ENCODE measurements at regions not wholly inside any gene's neighbourhood (a gene's known extent, or its start where the extent isn't known, plus 50 kb on each side); places are given as distances from the start of the nearest gene placed in this dataset.
"Not testable (repeated sequence)": the region's sequence is repeated elsewhere in the genome, so short reads cannot be mapped to it uniquely, and the experiment has no call there.

DNA sequence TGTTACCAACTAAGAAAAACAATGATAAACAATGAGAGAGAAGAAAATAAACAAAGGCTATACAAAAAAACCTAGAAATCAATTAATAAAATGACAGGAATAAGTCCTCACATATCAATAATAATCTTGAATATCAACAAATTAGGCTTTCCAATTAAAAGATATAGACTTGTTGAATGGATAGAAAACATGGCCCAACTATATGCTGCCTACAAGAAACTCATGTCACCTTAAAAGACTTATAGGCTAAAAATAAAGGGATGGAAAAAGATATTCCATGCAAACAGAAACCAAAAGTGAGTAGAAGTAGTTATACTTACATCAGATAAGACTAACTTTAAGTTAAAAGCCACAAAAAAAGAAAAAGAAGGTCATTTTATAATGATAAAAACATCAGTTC, 183.9 kb downstream of the MYRFL start:
- Mint-ChIP-seq H3K9me3 (peaks cover 13% of the 10 kb centered on the region), H3K4me1 (peaks cover 5% of the 10 kb centered on the region), H3K36me3 (ENCODE audit: low read depth) (peaks cover 11% of the 10 kb centered on the region), H3K27ac (ENCODE audit: unreplicated experiment) (no peak overlapping the region), H3K4me3 (no peak overlapping the region), H3K27me3 (ENCODE audit: low read depth) (no peaks in the 10 kb centered on the region)
- no peak for DNase-seq (ENCODE audit: low read depth, low spot score)
- TF ChIP-seq, protein P1, sequence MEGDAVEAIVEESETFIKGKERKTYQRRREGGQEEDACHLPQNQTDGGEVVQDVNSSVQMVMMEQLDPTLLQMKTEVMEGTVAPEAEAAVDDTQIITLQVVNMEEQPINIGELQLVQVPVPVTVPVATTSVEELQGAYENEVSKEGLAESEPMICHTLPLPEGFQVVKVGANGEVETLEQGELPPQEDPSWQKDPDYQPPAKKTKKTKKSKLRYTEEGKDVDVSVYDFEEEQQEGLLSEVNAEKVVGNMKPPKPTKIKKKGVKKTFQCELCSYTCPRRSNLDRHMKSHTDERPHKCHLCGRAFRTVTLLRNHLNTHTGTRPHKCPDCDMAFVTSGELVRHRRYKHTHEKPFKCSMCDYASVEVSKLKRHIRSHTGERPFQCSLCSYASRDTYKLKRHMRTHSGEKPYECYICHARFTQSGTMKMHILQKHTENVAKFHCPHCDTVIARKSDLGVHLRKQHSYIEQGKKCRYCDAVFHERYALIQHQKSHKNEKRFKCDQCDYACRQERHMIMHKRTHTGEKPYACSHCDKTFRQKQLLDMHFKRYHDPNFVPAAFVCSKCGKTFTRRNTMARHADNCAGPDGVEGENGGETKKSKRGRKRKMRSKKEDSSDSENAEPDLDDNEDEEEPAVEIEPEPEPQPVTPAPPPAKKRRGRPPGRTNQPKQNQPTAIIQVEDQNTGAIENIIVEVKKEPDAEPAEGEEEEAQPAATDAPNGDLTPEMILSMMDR (conservative IDR thresholded peaks at IDR 0.05): no peak

DNA sequence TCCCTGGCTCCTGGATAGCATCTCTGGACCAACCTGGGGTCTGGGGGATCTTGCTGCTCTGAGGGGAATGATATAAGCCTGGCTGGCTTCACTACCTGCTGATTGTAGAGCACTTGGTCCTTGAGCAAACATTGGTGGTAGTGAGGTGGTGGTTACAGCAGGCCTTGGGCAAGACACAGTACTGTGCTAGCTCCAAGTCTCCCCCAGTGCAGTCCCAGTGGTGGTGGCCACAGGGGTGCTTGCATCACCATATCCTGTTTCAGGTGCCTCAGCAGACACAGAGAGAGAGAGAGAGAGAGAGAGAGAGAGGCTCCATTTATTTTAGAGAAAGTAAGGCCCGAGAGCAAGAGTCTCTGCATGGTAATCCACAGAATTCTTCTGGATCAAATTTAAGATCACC, 186.3 kb downstream of the MYRFL start:
- Mint-ChIP-seq H3K9me3 (peaks cover 13% of the 10 kb centered on the region), H3K4me3 (no peak overlapping the region), H3K4me1 (peaks cover 5% of the 10 kb centered on the region), H3K27me3 (ENCODE audit: low read depth) (no peaks in the 10 kb centered on the region), H3K36me3 (ENCODE audit: low read depth) (peaks cover 11% of the 10 kb centered on the region), H3K27ac (ENCODE audit: unreplicated experiment) (no peak overlapping the region)
- TF ChIP-seq, protein P1 (conservative IDR thresholded peaks at IDR 0.05): no peak
- DNase-seq (ENCODE audit: low read depth, low spot score): no peak

DNA sequence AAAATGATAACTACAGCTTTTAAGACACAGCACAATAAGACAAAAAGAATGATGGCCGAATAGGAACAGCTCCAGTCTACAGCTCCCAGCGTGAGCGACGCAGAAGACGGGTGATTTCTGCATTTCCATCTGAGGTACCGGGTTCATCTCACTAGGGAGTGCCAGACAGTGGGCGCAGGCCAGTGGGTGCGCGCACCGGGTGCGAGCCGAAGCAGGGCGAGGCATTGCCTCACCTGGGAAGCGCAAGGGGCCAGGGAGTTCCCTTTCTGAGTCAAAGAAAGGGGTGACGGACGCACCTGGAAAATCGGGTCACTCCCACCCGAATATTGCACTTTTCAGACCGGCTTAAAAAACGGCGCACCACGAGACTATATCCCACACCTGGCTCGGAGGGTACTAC, 188.0 kb downstream of the MYRFL start:
- peak overlapping the region; percentile 34 for H3K4me3 Mint-ChIP-seq
- H3K36me3 Mint-ChIP-seq (ENCODE audit: low read depth): peaks cover 11% of the 10 kb centered on the region
- not testable (repeated sequence) for DNase-seq (ENCODE audit: low read depth, low spot score); H3K4me1 Mint-ChIP-seq; H3K27me3 Mint-ChIP-seq (ENCODE audit: low read depth)
- H3K27ac Mint-ChIP-seq (ENCODE audit: unreplicated experiment): peak overlapping the region; percentile 55
- peaks cover 10% of the 10 kb centered on the region for H3K9me3 Mint-ChIP-seq

DNA sequence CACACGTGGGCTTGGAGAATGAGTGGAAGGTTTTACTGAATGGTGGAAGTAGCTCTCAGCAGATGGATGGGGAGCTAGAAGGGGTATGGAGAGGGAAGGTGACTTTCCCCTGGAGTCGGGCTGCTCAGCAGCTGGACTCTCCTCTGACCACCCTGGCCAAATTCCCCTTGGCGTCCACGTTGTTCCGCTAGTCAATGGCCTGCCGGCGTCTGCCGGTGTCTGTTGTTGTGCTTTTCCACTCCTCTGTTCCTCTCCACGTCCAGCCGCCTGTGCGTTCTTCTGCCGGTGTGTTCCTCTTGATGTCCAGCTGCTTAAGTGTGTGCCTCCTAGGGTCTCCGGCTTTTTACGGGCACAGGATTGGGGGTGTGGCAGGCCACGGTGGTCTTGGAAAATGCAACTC, 203.5 kb downstream of the MYRFL start:
- H3K9me3 Mint-ChIP-seq: peaks cover 5% of the 10 kb centered on the region
- H3K4me3 Mint-ChIP-seq: no peak overlapping the region
- no peaks in the 10 kb centered on the region for H3K27me3 Mint-ChIP-seq (ENCODE audit: low read depth)
- DNase-seq (ENCODE audit: low read depth, low spot score): no peak
- TF ChIP-seq, protein P1 (conservative IDR thresholded peaks at IDR 0.05): no peak
- H3K27ac Mint-ChIP-seq (ENCODE audit: unreplicated experiment): no peak overlapping the region
- H3K4me1 Mint-ChIP-seq: no peaks in the 10 kb centered on the region
- no peaks in the 10 kb centered on the region for H3K36me3 Mint-ChIP-seq (ENCODE audit: low read depth)

DNA sequence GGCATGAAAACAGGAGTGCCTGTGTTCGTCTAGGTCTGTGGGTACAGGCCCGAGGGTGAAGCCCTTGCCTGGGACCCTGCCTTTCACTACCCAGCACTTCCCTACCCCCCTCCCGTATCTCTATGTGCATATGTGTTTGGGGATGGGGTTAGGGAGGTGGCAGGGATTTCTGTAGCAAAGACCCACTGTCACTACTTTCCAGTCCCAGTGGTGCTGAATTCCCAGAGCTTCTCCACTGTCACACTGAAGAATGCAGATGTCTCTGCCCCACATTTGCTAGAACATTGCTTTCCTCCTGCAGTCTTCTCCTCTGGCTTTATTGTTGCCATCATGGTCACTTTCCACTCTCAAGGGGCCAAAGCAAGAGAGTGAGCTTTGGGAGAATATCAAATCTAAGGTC, 203.9 kb downstream of the MYRFL start:
- Mint-ChIP-seq H3K27me3 (ENCODE audit: low read depth) (no peaks in the 10 kb centered on the region), H3K36me3 (ENCODE audit: low read depth) (no peaks in the 10 kb centered on the region), H3K9me3 (peaks cover 3% of the 10 kb centered on the region), H3K4me3 (no peak overlapping the region), H3K27ac (ENCODE audit: unreplicated experiment) (no peak overlapping the region), H3K4me1 (no peaks in the 10 kb centered on the region)
- no peak for DNase-seq (ENCODE audit: low read depth, low spot score)
- TF ChIP-seq, protein P1 (conservative IDR thresholded peaks at IDR 0.05): no peak

DNA sequence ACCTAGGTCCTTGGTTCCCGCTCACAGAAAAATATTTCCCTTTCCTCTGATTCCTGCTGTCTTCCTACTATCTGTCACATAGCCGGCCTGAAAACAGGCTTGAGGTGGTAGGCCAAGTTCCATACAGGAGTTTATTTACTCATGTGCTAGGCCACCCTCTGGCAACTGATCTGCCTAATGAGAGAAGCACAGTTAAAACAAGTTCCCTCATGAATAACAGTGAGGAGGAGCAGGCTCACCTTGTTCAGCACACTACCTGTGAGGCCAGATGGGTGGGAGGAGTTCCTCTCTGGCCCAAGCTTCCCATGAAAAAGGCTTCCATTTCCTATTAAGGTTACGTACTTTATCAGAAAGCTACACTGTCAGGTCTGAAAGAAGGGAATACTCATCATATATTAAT, 206.0 kb downstream of the MYRFL start:
- no peak overlapping the region for H3K4me3 Mint-ChIP-seq
- TF ChIP-seq, protein P1 (conservative IDR thresholded peaks at IDR 0.05): no peak
- no peak for DNase-seq (ENCODE audit: low read depth, low spot score)
- H3K9me3 Mint-ChIP-seq: peaks cover 7% of the 10 kb centered on the region
- no peaks in the 10 kb centered on the region for H3K36me3 Mint-ChIP-seq (ENCODE audit: low read depth)
- H3K4me1 Mint-ChIP-seq: no peaks in the 10 kb centered on the region
- H3K27me3 Mint-ChIP-seq (ENCODE audit: low read depth): no peaks in the 10 kb centered on the region
- no peak overlapping the region for H3K27ac Mint-ChIP-seq (ENCODE audit: unreplicated experiment)
